ENCODE measurements at regions not wholly inside any gene's neighbourhood (a gene's known extent, or its start where the extent isn't known, plus 50 kb on each side); places are given as distances from the start of the nearest gene placed in this dataset.

DNA sequence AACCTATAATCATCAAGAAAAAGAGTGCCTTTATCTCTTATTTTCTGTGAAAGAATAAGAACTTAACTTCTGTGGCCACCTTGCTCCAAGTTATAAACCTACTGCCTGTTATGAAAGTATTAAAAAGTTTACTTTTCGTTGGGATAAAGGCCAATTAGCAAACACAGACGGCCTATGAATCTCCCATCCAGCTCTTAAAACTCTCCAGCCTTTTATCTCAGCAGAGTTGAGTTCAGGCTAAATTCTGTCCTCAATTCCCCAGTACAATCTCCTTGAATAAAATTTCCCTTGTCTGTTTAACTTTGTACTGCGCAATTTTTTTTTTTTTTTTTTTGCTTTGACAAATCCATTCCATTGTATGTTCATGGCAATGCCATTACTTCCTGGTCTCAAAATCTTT, 1058.4 kb downstream of the SLITRK5 start:
- TF ChIP-seq POLR2AphosphoS5 (IDR thresholded peaks at IDR 0.05; ENCODE audit: low read depth) (no peak), SPI1 (IDR thresholded peaks at IDR 0.05; ENCODE audit: borderline replicate concordance, low read depth) (no peak), GABPA (IDR thresholded peaks at IDR 0.05; ENCODE audit: low read depth) (no peak)
- TF ChIP-seq, protein P1, sequence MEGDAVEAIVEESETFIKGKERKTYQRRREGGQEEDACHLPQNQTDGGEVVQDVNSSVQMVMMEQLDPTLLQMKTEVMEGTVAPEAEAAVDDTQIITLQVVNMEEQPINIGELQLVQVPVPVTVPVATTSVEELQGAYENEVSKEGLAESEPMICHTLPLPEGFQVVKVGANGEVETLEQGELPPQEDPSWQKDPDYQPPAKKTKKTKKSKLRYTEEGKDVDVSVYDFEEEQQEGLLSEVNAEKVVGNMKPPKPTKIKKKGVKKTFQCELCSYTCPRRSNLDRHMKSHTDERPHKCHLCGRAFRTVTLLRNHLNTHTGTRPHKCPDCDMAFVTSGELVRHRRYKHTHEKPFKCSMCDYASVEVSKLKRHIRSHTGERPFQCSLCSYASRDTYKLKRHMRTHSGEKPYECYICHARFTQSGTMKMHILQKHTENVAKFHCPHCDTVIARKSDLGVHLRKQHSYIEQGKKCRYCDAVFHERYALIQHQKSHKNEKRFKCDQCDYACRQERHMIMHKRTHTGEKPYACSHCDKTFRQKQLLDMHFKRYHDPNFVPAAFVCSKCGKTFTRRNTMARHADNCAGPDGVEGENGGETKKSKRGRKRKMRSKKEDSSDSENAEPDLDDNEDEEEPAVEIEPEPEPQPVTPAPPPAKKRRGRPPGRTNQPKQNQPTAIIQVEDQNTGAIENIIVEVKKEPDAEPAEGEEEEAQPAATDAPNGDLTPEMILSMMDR (IDR thresholded peaks at IDR 0.05; ENCODE audit: insufficient read depth, low read length): no peak
- TF ChIP-seq, protein P2, sequence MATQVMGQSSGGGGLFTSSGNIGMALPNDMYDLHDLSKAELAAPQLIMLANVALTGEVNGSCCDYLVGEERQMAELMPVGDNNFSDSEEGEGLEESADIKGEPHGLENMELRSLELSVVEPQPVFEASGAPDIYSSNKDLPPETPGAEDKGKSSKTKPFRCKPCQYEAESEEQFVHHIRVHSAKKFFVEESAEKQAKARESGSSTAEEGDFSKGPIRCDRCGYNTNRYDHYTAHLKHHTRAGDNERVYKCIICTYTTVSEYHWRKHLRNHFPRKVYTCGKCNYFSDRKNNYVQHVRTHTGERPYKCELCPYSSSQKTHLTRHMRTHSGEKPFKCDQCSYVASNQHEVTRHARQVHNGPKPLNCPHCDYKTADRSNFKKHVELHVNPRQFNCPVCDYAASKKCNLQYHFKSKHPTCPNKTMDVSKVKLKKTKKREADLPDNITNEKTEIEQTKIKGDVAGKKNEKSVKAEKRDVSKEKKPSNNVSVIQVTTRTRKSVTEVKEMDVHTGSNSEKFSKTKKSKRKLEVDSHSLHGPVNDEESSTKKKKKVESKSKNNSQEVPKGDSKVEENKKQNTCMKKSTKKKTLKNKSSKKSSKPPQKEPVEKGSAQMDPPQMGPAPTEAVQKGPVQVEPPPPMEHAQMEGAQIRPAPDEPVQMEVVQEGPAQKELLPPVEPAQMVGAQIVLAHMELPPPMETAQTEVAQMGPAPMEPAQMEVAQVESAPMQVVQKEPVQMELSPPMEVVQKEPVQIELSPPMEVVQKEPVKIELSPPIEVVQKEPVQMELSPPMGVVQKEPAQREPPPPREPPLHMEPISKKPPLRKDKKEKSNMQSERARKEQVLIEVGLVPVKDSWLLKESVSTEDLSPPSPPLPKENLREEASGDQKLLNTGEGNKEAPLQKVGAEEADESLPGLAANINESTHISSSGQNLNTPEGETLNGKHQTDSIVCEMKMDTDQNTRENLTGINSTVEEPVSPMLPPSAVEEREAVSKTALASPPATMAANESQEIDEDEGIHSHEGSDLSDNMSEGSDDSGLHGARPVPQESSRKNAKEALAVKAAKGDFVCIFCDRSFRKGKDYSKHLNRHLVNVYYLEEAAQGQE (IDR thresholded peaks at IDR 0.05; ENCODE audit: insufficient replicate concordance, low read depth): no peak
- H3K4me3 ChIP-seq (replicated peaks; ENCODE audit: insufficient read depth, low read length): no peak overlapping the region
- no peaks in the 10 kb centered on the region for H3K27me3 ChIP-seq (ENCODE audit: insufficient read depth, poor library complexity, severe bottlenecking)
- no peak overlapping the region for H3K27ac ChIP-seq (replicated peaks)
- no peak for DNase-seq (ENCODE audit: low read depth in 1 of 2, low spot score in 1 of 2)

DNA sequence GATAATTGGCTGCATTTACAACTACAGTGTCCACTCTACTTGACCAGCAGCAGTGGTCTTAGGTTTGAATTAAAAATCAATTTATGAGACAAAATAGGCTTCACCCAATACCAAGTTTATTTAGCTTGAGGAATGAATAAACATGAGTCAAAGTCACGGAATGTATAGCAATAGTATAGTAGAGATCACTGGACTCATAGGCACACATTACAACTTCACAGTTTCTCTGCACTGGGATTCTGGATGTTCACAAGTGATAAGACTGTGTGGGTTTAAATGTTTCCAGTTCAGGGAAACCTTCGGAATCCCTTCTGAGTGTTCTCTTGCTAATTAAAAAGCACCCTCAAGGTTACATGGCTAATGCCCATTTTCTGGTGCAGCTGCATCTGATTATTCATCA, 1064.9 kb downstream of the SLITRK5 start:
- TF ChIP-seq, protein P2 (IDR thresholded peaks at IDR 0.05; ENCODE audit: insufficient replicate concordance, low read depth): no peak
- TF ChIP-seq GABPA (IDR thresholded peaks at IDR 0.05; ENCODE audit: low read depth) (no peak), SPI1 (IDR thresholded peaks at IDR 0.05; ENCODE audit: borderline replicate concordance, low read depth) (no peak), POLR2AphosphoS5 (IDR thresholded peaks at IDR 0.05; ENCODE audit: low read depth) (no peak)
- TF ChIP-seq, protein P1 (IDR thresholded peaks at IDR 0.05; ENCODE audit: insufficient read depth, low read length): no peak
- Histone ChIP-seq H3K27ac (replicated peaks) (no peak overlapping the region), H3K27me3 (ENCODE audit: insufficient read depth, poor library complexity, severe bottlenecking) (no peaks in the 10 kb centered on the region), H3K4me3 (replicated peaks; ENCODE audit: insufficient read depth, low read length) (no peak overlapping the region)
- no peak for DNase-seq (ENCODE audit: low read depth in 1 of 2, low spot score in 1 of 2)

DNA sequence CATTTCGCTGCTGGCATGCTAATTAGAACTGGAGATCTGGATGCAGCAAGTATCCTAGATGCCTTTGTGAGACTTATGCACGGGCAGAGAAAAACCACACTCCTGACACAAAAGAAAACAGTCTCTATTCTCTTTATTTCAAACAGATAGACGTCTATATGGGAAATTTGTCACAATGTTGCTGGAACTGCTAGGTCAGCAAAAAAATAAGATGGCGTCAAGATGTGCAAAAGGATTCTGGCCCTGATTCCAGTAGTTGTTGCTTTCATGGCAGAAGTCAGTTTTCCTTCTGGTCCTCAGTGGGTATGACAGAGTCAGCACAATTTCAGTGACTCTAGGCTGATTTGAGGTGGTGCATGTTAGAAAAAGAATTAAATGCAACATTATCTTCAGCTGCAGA, 1068.0 kb downstream of the SLITRK5 start:
- DNase-seq (ENCODE audit: low read depth in 1 of 2, low spot score in 1 of 2): no peak

More for the DNA sequence above, 1068.0 kb downstream of the SLITRK5 start:
- H3K4me3 ChIP-seq (replicated peaks; ENCODE audit: insufficient read depth, low read length): no peak overlapping the region
- TF ChIP-seq SPI1 (IDR thresholded peaks at IDR 0.05; ENCODE audit: borderline replicate concordance, low read depth) (no peak), POLR2AphosphoS5 (IDR thresholded peaks at IDR 0.05; ENCODE audit: low read depth) (no peak), GABPA (IDR thresholded peaks at IDR 0.05; ENCODE audit: low read depth) (no peak)
- TF ChIP-seq, protein P2 (IDR thresholded peaks at IDR 0.05; ENCODE audit: insufficient replicate concordance, low read depth): no peak
- TF ChIP-seq, protein P1 (IDR thresholded peaks at IDR 0.05; ENCODE audit: insufficient read depth, low read length): no peak
- H3K27me3 ChIP-seq (ENCODE audit: insufficient read depth, poor library complexity, severe bottlenecking): no peaks in the 10 kb centered on the region
- no peak overlapping the region for H3K27ac ChIP-seq (replicated peaks)
